ENCODE measurements at regions not wholly inside any gene's neighbourhood (a gene's known extent, or its start where the extent isn't known, plus 50 kb on each side); places are given as distances from the start of the nearest gene placed in this dataset.

DNA sequence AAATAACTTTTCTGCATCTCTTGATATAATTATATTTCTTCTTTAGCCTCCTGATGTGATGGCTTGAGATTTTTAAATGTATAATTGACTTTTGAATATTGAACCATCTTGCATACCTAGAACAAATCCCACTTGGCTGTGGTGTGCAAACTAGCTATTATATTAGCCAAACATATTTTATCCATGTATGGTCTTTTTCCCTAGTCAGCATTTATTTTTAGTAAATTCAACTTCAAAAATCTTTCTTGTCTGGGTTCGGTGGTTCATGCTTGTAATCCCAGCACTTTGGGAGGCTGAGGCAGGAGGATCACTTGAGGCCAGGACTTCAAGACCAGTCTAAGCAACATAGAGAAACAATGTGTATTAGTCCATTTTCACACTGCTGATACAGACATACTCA, 386.6 kb upstream of the VWC2 start:
- TF ChIP-seq, protein P1, sequence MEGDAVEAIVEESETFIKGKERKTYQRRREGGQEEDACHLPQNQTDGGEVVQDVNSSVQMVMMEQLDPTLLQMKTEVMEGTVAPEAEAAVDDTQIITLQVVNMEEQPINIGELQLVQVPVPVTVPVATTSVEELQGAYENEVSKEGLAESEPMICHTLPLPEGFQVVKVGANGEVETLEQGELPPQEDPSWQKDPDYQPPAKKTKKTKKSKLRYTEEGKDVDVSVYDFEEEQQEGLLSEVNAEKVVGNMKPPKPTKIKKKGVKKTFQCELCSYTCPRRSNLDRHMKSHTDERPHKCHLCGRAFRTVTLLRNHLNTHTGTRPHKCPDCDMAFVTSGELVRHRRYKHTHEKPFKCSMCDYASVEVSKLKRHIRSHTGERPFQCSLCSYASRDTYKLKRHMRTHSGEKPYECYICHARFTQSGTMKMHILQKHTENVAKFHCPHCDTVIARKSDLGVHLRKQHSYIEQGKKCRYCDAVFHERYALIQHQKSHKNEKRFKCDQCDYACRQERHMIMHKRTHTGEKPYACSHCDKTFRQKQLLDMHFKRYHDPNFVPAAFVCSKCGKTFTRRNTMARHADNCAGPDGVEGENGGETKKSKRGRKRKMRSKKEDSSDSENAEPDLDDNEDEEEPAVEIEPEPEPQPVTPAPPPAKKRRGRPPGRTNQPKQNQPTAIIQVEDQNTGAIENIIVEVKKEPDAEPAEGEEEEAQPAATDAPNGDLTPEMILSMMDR (IDR thresholded peaks at IDR 0.05 in 8 of 11, conservative IDR thresholded peaks at IDR 0.05 in 3 of 11), result no peak
- TF ChIP-seq POLR2AphosphoS5 (IDR thresholded peaks at IDR 0.05) (no peak), POLR2A (IDR thresholded peaks at IDR 0.05) (no peak)

Measured in spleen (tissue), 7 donors.